ENCODE measurements at regions not wholly inside any gene's neighbourhood (a gene's known extent, or its start where the extent isn't known, plus 50 kb on each side); places are given as distances from the start of the nearest gene placed in this dataset.

DNA sequence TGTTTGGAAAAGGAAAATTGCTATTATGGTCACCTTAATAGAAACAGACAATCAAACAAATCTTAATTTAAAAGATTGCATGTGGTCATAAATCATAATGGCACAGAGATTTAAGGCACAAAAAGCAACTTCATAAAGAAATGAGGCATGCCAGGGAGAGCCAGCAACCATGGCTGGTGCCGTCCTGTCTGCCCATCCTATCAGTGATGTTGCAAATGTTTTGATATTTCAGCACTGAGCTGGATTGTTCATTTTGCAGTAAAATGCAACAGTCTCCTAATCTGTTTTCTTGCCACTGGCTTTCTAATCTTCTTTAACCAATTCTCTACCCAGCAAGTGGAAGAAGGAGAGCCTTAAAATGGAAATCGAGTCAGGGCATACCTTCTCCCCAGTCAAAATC lies 249.8 kb downstream of the SAMD5 start (continued):
- TF ChIP-seq POLR2A (IDR thresholded peaks at IDR 0.05; ENCODE audit: borderline replicate concordance, extremely low read depth, insufficient read depth, insufficient read length), result no peak
- TF ChIP-seq, protein P1, sequence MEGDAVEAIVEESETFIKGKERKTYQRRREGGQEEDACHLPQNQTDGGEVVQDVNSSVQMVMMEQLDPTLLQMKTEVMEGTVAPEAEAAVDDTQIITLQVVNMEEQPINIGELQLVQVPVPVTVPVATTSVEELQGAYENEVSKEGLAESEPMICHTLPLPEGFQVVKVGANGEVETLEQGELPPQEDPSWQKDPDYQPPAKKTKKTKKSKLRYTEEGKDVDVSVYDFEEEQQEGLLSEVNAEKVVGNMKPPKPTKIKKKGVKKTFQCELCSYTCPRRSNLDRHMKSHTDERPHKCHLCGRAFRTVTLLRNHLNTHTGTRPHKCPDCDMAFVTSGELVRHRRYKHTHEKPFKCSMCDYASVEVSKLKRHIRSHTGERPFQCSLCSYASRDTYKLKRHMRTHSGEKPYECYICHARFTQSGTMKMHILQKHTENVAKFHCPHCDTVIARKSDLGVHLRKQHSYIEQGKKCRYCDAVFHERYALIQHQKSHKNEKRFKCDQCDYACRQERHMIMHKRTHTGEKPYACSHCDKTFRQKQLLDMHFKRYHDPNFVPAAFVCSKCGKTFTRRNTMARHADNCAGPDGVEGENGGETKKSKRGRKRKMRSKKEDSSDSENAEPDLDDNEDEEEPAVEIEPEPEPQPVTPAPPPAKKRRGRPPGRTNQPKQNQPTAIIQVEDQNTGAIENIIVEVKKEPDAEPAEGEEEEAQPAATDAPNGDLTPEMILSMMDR (IDR thresholded peaks at IDR 0.05 in 2 of 3, conservative IDR thresholded peaks at IDR 0.05 in 1 of 3; ENCODE audit: borderline replicate concordance in 1 of 3, insufficient read depth in 1 of 3, low read depth in 2 of 3, low read length in 2 of 3), result no peak

DNA sequence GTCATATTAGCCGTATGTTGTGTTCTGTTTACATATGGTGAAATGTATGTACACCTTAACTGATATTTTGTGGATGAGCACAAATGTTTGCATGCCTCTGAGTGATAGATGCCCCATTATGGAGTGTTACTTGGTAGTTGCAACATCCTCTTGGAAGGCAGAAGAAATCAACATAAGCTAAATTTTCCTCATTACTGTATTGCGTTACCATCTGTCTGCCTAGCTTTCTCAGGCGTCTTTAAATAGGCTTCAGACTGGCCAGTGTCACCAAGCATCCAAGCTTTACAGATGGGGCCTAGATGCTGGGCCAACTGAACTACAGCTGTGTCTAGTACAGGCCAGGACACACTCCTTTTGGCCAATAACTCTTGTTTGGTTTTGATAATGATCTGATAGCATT lies 250.6 kb downstream of the SAMD5 start:
- ChIA-PET CTCF (no interaction called here), RAD21 (ENCODE audit: low non-redundant PET in 1 of 2, low total read pairs in 2 of 2, uncharacterized antibody in 2 of 2, unreplicated experiment in 2 of 2) (no interaction called here)
- no peak overlapping the region for H3K4me3 ChIP-seq (replicated peaks in 1 of 2; ENCODE audit: low read depth in 1 of 2, low read length in 2 of 2)

DNA sequence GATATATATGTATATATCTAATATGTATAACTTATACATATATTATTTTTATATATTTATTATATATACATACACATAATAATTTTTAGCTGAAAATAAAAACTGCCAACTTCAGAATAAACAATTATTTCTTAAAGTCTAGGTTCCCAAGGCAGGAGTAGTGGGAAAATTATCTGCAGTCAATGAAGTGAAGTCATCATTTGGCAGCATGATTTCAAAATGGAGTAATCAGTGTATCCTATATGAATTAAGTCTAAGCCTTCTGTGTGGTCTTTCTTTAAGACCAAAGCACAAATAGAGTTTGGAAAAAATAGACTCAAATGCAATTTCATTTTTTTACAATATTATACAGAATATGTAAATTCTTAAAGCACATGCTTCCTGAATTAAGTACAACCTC lies 251.0 kb downstream of the SAMD5 start:
- Histone ChIP-seq H3K9me3 (ENCODE audit: control insufficient read depth in 1 of 2, insufficient read depth in 1 of 2, low read depth in 1 of 2, low read length in 2 of 2) (no peaks in the 10 kb centered on the region), H3K9ac (ENCODE audit: low read length) (no peak overlapping the region), H4K20me1 (ENCODE audit: insufficient read depth) (no peaks in the 10 kb centered on the region), H3K36me3 (ENCODE audit: control insufficient read depth in 1 of 2, insufficient read depth in 2 of 2, low read length in 2 of 2) (no peaks in the 10 kb centered on the region), H3K9me2 (ENCODE audit: insufficient read depth) (no peaks in the 10 kb centered on the region), H3K4me1 (ENCODE audit: control insufficient read depth in 1 of 2, insufficient read depth in 2 of 2, low read length in 2 of 2) (peaks cover 0 to 7% of the 10 kb centered on the region in 2 experiments; a peak in 1 of 4 replicates), H2AFZ (ENCODE audit: low read depth, low read length, poor library complexity, severe bottlenecking) (no peak overlapping the region), H3K27me3 (ENCODE audit: insufficient read depth, low read length) (no peaks in the 10 kb centered on the region), H3K27ac (ENCODE audit: low read depth, low read length) (no peak overlapping the region), H3K4me2 (ENCODE audit: low read length) (no peak overlapping the region), H3K4me3 (replicated peaks in 1 of 2; ENCODE audit: low read depth in 1 of 2, low read length in 2 of 2) (no peak overlapping the region), H3K79me2 (ENCODE audit: insufficient read depth, low read length) (no peaks in the 10 kb centered on the region)
- DNase-seq (ENCODE audit: low read depth, low spot score) (no peak), ATAC-seq (no peak)
- POLR2A ChIA-PET, result no interaction called here
- TF ChIP-seq SP1 (IDR thresholded peaks at IDR 0.05; ENCODE audit: low read depth) (no peak), SRF (IDR thresholded peaks at IDR 0.05; ENCODE audit: low read depth) (no peak), POLR2AphosphoS5 (IDR thresholded peaks at IDR 0.05; ENCODE audit: low read depth, low read length) (no peak), JUND (IDR thresholded peaks at IDR 0.05) (no peak), FOSL1 (IDR thresholded peaks at IDR 0.05; ENCODE audit: low read depth) (no peak), EZH2 (IDR thresholded peaks at IDR 0.05) (no peak), ELF1 (IDR thresholded peaks at IDR 0.05; ENCODE audit: borderline replicate concordance, low read depth) (no peak), POLR2A (IDR thresholded peaks at IDR 0.05; ENCODE audit: borderline replicate concordance, extremely low read depth, insufficient read depth, insufficient read length) (no peak), YY1 (IDR thresholded peaks at IDR 0.05; ENCODE audit: extremely low read depth, insufficient replicate concordance, low read depth, low read length) (no peak)
- TF ChIP-seq, protein P2, sequence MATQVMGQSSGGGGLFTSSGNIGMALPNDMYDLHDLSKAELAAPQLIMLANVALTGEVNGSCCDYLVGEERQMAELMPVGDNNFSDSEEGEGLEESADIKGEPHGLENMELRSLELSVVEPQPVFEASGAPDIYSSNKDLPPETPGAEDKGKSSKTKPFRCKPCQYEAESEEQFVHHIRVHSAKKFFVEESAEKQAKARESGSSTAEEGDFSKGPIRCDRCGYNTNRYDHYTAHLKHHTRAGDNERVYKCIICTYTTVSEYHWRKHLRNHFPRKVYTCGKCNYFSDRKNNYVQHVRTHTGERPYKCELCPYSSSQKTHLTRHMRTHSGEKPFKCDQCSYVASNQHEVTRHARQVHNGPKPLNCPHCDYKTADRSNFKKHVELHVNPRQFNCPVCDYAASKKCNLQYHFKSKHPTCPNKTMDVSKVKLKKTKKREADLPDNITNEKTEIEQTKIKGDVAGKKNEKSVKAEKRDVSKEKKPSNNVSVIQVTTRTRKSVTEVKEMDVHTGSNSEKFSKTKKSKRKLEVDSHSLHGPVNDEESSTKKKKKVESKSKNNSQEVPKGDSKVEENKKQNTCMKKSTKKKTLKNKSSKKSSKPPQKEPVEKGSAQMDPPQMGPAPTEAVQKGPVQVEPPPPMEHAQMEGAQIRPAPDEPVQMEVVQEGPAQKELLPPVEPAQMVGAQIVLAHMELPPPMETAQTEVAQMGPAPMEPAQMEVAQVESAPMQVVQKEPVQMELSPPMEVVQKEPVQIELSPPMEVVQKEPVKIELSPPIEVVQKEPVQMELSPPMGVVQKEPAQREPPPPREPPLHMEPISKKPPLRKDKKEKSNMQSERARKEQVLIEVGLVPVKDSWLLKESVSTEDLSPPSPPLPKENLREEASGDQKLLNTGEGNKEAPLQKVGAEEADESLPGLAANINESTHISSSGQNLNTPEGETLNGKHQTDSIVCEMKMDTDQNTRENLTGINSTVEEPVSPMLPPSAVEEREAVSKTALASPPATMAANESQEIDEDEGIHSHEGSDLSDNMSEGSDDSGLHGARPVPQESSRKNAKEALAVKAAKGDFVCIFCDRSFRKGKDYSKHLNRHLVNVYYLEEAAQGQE (IDR thresholded peaks at IDR 0.05; ENCODE audit: low read depth), result no peak
- intact Hi-C loops (cut with micrococcal nuclease), result no loop called here
- no TSS peak for BruUV-seq (replicated peaks)
- CTCF ChIA-PET, result no interaction called here
- RAD21 ChIA-PET (ENCODE audit: low non-redundant PET in 1 of 2, low total read pairs in 2 of 2, uncharacterized antibody in 2 of 2, unreplicated experiment in 2 of 2), result no interaction called here

More for the DNA sequence above, 250.6 kb downstream of the SAMD5 start:
- no peak overlapping the region for H3K9ac ChIP-seq (ENCODE audit: low read length)
- H3K27ac ChIP-seq (ENCODE audit: low read depth, low read length), result 0 out of 2 replicates have a peak overlapping the region, but pooled peaks have one; percentile 5
- no TSS peak for BruUV-seq (replicated peaks)
- no peaks in the 10 kb centered on the region for H3K36me3 ChIP-seq (ENCODE audit: control insufficient read depth in 1 of 2, insufficient read depth in 2 of 2, low read length in 2 of 2)
- DNase-seq (ENCODE audit: low read depth, low spot score), result no peak
- no peak overlapping the region for H3K4me2 ChIP-seq (ENCODE audit: low read length)
- ATAC-seq, result no peak
- POLR2A ChIA-PET, result no interaction called here
- no peak overlapping the region for H2AFZ ChIP-seq (ENCODE audit: low read depth, low read length, poor library complexity, severe bottlenecking)
- H3K4me1 ChIP-seq (ENCODE audit: control insufficient read depth in 1 of 2, insufficient read depth in 2 of 2, low read length in 2 of 2), result peaks cover 0 to 7% of the 10 kb centered on the region in 2 experiments; a peak in 1 of 4 replicates
- no peaks in the 10 kb centered on the region for H3K9me2 ChIP-seq (ENCODE audit: insufficient read depth)
- TF ChIP-seq SIN3A (IDR thresholded peaks at IDR 0.05; ENCODE audit: low read depth), result no peak
- no peak for TF ChIP-seq ZFX (IDR thresholded peaks at IDR 0.05)
- no peak for TF ChIP-seq EZH2 (IDR thresholded peaks at IDR 0.05)
- TF ChIP-seq ZNF274 (IDR thresholded peaks at IDR 0.05; ENCODE audit: low read depth, low read length), result no peak
- no peak for TF ChIP-seq EGR1 (IDR thresholded peaks at IDR 0.05; ENCODE audit: low read depth)
- no peaks in the 10 kb centered on the region for H3K9me3 ChIP-seq (ENCODE audit: control insufficient read depth in 1 of 2, insufficient read depth in 1 of 2, low read depth in 1 of 2, low read length in 2 of 2)
- no peaks in the 10 kb centered on the region for H3K27me3 ChIP-seq (ENCODE audit: insufficient read depth, low read length)
- no peaks in the 10 kb centered on the region for H4K20me1 ChIP-seq (ENCODE audit: insufficient read depth)
- intact Hi-C loops (cut with micrococcal nuclease), result no loop called here
- no peaks in the 10 kb centered on the region for H3K79me2 ChIP-seq (ENCODE audit: insufficient read depth, low read length)
